Mucosa of gallbladder (tissue), 1 donor: ENCODE measurements at regions not wholly inside any gene's neighbourhood (a gene's known extent, or its start where the extent isn't known, plus 50 kb on each side); places are given as distances from the start of the nearest gene placed in this dataset.

Experiments used
- DNase-seq: peaks from one replicate; pipeline ENCODE4 v3.0.0-alpha.2; 2020; ENCODE audit warnings: low spot score
- donor health status: DM: no; HTN: no; CAD: no.

DNA sequence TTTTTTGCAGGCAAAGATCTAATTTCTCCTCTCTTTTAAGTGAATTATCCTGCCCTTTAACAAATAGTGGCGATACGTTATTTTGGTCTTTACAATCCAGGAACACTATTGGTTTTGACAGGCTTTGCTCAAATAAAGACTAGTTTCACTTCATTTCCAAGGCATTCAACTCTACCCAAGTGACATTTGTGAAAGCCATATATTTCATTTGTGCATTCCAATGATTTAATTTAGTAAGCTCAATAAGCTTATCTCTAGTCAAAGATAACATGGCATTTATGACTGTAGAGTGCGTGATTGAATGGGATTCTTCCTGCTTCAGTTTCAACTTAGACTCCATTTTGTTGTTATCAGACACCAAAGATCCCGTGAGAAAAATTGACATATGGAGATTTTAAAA, 959.8 kb downstream of the ADGRL3 start:
- no peak for DNase-seq

DNA sequence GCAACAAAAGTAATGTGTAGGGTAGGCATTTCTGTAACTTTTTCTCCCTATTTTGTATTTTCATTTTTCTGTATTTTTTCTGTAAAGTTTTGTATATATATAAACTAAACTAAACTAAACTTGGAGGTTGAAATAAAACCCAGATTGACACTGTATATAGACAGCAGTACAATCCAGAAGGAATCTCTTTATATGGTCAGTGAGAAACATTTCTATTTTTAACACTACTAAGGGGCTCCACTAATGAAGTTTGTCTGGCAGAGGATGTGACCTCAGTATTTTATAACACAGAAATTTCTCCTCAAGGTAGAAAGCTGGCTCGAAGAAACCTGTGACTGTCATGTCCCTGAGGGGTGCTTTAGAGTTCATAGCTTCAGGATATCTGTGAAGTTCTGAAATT, 959.2 kb downstream of the ADGRL3 start:
- DNase-seq, result no peak

DNA sequence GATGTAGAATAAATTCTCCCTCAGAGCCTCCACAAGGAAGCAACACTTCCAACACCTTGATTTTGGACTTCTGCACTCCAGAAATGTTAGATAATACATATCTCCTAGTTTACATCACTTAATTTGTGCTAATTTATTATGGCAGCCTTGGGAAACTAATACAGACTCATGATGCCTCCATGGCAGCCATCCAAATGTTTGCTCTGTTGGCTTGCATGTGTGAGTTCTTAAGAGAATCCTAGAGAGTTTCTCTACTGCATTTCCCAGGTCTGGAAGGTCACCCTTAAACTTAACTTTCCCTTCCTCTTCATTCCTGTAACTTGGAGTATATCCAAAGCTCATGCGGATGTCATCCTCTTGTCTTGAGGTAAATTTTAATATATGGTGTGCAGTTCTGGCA, 956.1 kb downstream of the ADGRL3 start:
- no peak for DNase-seq

DNA sequence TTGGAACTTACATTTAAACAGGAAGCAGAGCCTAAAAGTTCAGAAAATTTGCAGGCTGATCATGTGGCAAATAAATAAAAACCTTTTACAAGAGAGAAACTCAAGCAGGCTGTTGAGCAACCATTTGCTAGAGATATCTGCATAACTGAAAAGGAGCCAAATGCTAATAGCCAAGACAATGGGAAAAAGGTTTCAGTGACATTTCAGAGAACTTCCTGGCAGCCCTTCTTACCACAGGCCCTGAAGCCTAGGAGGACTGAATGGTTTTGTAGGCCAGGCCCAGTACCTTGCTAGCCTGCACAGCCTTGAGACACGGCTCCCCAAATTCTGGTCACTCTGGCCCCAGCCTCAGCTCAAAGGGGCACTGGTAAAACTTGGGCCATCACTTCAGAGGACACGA, 945.1 kb downstream of the ADGRL3 start:
- no peak for DNase-seq

DNA sequence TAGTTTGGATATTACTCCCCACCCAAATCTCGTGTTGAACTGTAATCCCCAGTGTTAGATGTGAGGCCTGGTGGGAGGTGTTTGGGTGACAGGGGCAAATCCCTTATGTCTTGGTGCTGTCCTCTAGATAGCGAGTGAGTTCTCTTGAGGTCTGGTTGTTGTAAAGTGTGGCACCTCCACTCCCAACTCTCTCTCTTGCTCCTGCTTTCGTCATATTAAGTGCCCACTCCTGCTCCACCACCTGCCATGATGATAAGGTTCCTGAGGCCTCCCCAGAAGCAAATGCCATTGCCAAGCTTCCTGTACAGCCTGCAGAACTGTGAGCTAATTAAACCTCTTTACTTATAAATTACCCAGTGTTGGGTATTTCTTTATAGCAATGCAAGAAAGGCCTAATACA, 944.3 kb downstream of the ADGRL3 start:
- no peak for DNase-seq

DNA sequence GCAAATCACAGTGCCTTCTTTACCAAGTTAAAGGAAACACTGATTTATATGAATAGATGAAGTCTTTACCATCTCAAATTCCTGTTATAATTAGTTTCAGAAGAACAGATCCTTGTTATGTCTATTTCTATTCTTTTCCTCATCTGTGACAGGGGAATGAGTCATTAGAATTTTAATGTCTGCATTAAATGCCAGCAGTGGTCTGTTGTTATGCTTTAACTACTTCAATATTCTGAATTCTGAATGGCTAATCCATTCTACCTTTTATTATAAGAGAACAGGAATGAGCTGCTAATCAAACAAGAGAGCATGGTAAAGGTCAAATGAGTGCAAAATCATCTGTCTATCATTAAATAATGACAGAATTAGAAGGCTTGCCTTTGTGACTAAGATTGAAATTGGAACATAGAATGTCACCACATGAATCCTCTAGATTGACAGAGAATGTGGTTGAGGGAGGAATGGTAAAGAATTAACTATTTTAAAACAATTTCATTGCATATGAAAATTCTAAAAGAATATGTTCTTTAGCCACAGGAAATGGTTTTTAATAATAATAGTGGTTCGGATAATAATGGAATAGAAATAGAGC, 935.5 kb downstream of the ADGRL3 start:
- no peak for DNase-seq

DNA sequence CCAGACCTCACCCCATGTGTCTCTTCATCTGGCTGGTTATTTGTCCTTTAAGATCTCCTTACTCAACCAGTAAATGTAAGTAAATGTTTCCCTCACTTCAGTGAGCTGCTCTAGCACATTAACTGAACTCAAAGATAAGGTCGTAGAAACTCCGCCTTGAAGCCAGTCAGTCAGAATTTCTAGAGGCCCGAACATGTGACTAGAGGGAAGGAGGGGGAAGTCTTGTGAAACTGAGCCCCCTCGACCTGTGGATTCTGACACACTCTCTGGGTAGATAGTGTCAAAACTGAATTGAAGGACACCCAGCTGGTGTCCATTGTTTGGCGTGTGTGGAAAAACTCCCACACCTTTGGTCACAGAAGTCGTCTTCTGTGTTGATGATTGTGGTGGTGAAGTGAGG, 933.9 kb downstream of the ADGRL3 start:
- DNase-seq, result no peak

DNA sequence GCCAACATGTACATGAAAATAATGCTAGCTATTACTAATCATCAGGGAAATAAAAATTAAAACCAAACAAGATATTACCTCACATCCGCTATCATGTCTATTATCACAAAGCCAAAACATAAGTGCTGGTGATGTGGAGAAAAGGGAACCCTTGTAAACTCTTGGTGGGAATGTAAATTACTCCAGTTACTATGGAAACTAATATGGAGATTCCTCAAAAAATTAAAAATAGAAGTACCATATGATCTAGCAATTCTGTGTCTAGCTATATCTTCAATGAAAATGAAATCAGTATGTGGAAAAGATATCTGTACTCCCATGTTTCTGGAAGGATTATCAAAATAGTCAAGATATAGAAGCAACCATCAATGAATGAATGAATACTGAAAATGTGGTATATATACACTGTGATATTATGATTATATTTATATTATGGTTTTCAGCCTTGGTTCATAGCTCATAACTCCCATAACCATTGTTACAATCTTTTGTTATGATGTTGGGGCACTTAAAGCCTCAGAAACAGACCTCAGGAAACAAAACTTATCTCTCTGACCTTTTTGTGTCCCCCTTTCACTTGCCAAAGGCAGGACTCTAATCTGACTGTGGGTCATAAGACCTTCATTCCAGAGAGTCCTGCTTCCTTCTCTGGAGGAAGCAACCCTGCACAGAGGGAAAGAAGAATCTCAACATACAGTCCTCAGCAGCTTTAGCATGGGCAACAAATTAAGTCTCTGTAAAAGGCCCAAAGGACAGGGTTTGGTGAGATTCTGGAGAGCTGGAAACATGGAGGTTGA, 933.2 kb downstream of the ADGRL3 start:
- no peak for DNase-seq

DNA sequence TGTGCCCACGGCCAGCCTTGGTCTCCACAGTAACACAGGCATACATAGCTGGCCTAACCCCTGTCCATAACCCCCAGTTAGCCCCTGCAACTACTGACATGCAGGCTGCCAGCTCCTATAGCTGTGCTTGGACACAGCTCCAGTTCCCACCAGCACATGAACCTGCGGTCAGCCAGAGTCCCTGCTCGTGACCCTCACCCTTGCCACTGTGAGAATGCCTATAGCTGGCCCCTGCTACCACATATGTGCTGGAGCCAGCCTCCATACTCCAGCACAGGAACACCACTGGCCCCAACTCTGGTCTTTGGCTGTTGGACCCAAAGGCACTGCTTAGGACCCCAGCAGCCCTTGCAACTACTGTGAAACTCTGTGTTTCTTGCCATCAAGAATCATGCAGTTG, 930.9 kb downstream of the ADGRL3 start:
- no peak for DNase-seq

DNA sequence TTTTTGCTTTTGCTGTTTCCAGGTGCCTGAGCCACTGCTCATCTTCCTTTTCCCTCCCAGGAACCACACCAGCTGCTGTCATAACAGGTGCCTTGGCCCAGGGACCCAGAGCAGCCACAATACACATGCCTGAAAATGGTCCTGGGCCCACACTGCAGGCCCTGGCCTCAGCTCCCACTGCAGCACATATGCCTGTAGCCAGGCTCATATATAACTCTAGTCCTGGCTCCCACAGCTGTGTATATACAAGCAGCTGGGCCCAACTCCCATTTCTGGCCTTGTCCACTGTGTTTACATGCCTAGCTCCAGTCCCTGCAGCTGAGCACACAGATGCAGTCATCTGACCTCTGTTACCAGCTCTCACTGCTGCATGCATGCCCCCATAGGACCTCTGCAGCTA, 930.5 kb downstream of the ADGRL3 start:
- no peak for DNase-seq

DNA sequence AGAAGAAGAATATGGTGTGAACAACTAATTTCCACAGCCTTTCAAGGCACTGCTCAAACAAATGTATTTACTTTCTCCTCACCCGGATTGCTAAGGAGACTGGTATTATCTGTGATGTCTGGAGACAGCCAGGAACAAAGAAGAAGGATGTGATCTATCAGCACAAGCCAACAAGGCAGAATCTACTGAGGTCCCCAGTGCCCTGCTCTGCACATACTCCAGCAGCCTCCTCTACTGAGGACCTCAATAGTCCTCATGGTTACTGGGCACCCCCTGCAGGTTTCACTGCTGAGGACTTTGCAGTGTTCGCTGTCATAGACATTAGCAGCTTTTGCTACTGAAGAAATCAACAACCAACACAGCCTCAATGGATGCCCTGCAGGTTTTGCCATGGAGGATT, 930.1 kb downstream of the ADGRL3 start:
- no peak for DNase-seq
